HepG2 (cell line): ENCODE measurements at regions not wholly inside any gene's neighbourhood (a gene's known extent, or its start where the extent isn't known, plus 50 kb on each side); places are given as distances from the start of the nearest gene placed in this dataset.

Experiments
- ATAC-seq: fragments of 200-7000 bp; cut with Tn5 transposase; 3 replicates; pipeline ENCODE4 v1.9.1; 2020; ENCODE audit warnings: mild to moderate bottlenecking, moderate library complexity
- BruUV-seq: library from RNA; stranded (reverse); fragments of 400-500 nt; replicated peaks from 2 replicates; lab custom pipeline; 2021; lab: Mats Ljungman, UMichigan
- CTCF ChIA-PET: fragments of 300-600 bp; formaldehyde crosslinking; extraction: SDS; loops from one replicate; lab custom pipeline; 2021; ENCODE audit warnings: low total read pairs, inconsistent platforms, low intra/inter-chr PET ratio; lab: Yijun Ruan, JAX
- POLR2A ChIA-PET: fragments of 350-600 bp; sonication (Branson Sonifier 250); formaldehyde crosslinking; loops from one replicate; lab custom pipeline; 2020; ENCODE audit warnings: antibody characterized with exemption, inconsistent platforms; lab: Yijun Ruan, JAX
- DNase-seq: peaks from one replicate; pipeline ENCODE4 v3.0.0-alpha.2; 2015; ENCODE audit warnings: low spot score
- FAIRE-seq: peaks from 3 replicates; lab custom pipeline; 2011; peaks lifted over from hg19 to GRCh38; lab: Jason Lieb, UNC
- H2AFZ ChIP-seq: one replicate; pipeline ENCODE4 v1.6.1; 2011; ENCODE audit warnings: low read length, inconsistent platforms
- H3K27ac ChIP-seq: fragments of 300-600 bp; 3 replicates; pipeline ENCODE4 v1.8.0; 2011; ENCODE audit warnings: mixed run types, mild to moderate bottlenecking, mixed read lengths, low read length, inconsistent platforms; ENCODE audit not compliant: insufficient read depth; ENCODE audit errors: extremely low read length
- H3K27me3 ChIP-seq, 2 experiments: fragments of 200-600 bp in 1 of 2; 2 replicates in 1 of 2; 3 replicates in 1 of 2; pipeline versions ENCODE4 v1.6.0 to v1.8.0; 2011; ENCODE audit warnings: low read length in 2 of 2, mild to moderate bottlenecking in 2 of 2, moderate library complexity in 2 of 2, inconsistent platforms in 1 of 2; ENCODE audit not compliant: insufficient read depth in 2 of 2, control insufficient read depth in 1 of 2
- H3K36me3 ChIP-seq, 2 experiments: fragments of 200-600 bp in 1 of 2; replicated peaks in 1 of 2; 2 replicates in 1 of 2; 3 replicates in 1 of 2; pipeline versions ENCODE4 v1.5.1 to v1.8.0; 2011; ENCODE audit warnings: low read length in 2 of 2, inconsistent platforms in 1 of 2; ENCODE audit not compliant: insufficient read depth in 2 of 2, control insufficient read depth in 1 of 2
- H3K4me1 ChIP-seq: 2 replicates; pipeline ENCODE4 v1.5.1; 2012; ENCODE audit warnings: low read length, inconsistent platforms; ENCODE audit not compliant: insufficient read depth
- H3K4me2 ChIP-seq: 2 replicates; pipeline ENCODE4 v1.6.0; 2011; ENCODE audit warnings: low read depth, low read length, inconsistent platforms
- H3K4me3 ChIP-seq, 3 experiments: fragments of 200-600 bp in 1 of 3; sonication (generic), shearing (Covaris generic) in 1 of 3; replicated peaks in 1 of 3; 2 replicates each; pipeline ENCODE4 v1.5.1; 2011 to 2016; ENCODE audit warnings: low read length in 3 of 3, inconsistent platforms in 2 of 3, low read depth in 2 of 3, mild to moderate bottlenecking in 2 of 3, control low read depth in 1 of 3, mixed read lengths in 1 of 3; ENCODE audit not compliant: insufficient read depth in 1 of 3
- H3K79me2 ChIP-seq: one replicate; pipeline ENCODE4 v1.6.1; 2011; ENCODE audit warnings: low read length, inconsistent platforms; ENCODE audit not compliant: insufficient read depth
- H3K9ac ChIP-seq: 2 replicates; pipeline ENCODE4 v1.6.0; 2011; ENCODE audit warnings: mild to moderate bottlenecking, low read depth, low read length, inconsistent platforms; ENCODE audit not compliant: insufficient read depth
- H3K9me3 ChIP-seq: 2 replicates; pipeline ENCODE4 v1.5.1; 2012; ENCODE audit warnings: mild to moderate bottlenecking, low read length
- H4K20me1 ChIP-seq: 2 replicates; pipeline ENCODE4 v1.6.0; 2011; ENCODE audit warnings: inconsistent platforms, mild to moderate bottlenecking, low read length, moderate library complexity; ENCODE audit not compliant: insufficient read depth
- FIP1L1 ChIP-seq: fragments of 200-400 bp; formaldehyde crosslinking; IDR thresholded peaks from 2 replicates; pipeline ENCODE4 v1.6.1; 2018; ENCODE audit warnings: low read depth, mild to moderate bottlenecking, low read length, moderate library complexity, borderline replicate concordance; ENCODE audit not compliant: insufficient read depth
- FOXM1 ChIP-seq: sonication (generic); formaldehyde crosslinking; IDR thresholded peaks from 2 replicates; pipeline ENCODE4 v1.5.0; 2020; ENCODE audit warnings: missing genetic modification reagents
- HNF1A ChIP-seq, 2 experiments: sonication (generic) in 1 of 2; formaldehyde crosslinking in 1 of 2; IDR thresholded peaks; 2 replicates each; pipeline versions ENCODE4 v1.4.0 to v1.6.1; 2016 to 2020; ENCODE audit warnings: borderline replicate concordance in 1 of 2, low read depth in 1 of 2, mild to moderate bottlenecking in 1 of 2, missing genetic modification reagents in 1 of 2
- MAFF ChIP-seq: IDR thresholded peaks from 2 replicates; pipeline ENCODE4 v1.6.1; 2011; ENCODE audit warnings: low read depth, low read length, improper control_type of control experiment
- MEIS1 ChIP-seq: sonication (generic); formaldehyde crosslinking; IDR thresholded peaks from 2 replicates; pipeline ENCODE4 v1.9.0; 2021; ENCODE audit warnings: mild to moderate bottlenecking, missing genetic modification reagents, moderate library complexity, borderline replicate concordance
- MIER2 ChIP-seq: IDR thresholded peaks from 2 replicates; pipeline ENCODE4 v1.6.1; 2016; ENCODE audit warnings: missing biosample characterization, missing genetic modification reagents
- NKX3-1 ChIP-seq: sonication (generic); formaldehyde crosslinking; IDR thresholded peaks from 2 replicates; pipeline ENCODE4 v1.5.0; 2020; ENCODE audit warnings: missing genetic modification reagents
- PHF20 ChIP-seq: sonication (generic); formaldehyde crosslinking; IDR thresholded peaks from 2 replicates; pipeline ENCODE4 v1.5.0; 2020; ENCODE audit warnings: mild to moderate bottlenecking, missing genetic modification reagents
- ZNF572 ChIP-seq: sonication (generic); formaldehyde crosslinking; IDR thresholded peaks from 2 replicates; pipeline ENCODE4 v1.5.1; 2020; ENCODE audit warnings: mild to moderate bottlenecking, missing genetic modification reagents
- WGBS: methylation state at CpG from one replicate; pipeline ENCODE4 v1.1.6; 2017; ENCODE audit warnings: low lambda C conversion rate; 5-methylcytosine and 5-hydroxymethylcytosine counted together
- in situ Hi-C: cut with HindIII; loops from 2 replicates; pipeline ENCODE4 v1.10.0; 2017; ENCODE audit warnings: low pct_unique_long_range_greater_than_20kb; ENCODE audit not compliant: extremely low pct_ligation_motif_present
- intact Hi-C: fragments of 100-400 bp; cut with micrococcal nuclease; formaldehyde crosslinking; loops from one replicate; pipeline ENCODE4 v1.10.0; 2022; ENCODE audit not compliant: unreplicated experiment
- TF ChIP-seq, protein P1 (sequence below): sonication (generic); formaldehyde crosslinking; IDR thresholded peaks from 2 replicates; pipeline ENCODE4 v1.5.1; 2020; ENCODE audit warnings: missing genetic modification reagents, mild to moderate bottlenecking, borderline replicate concordance
- TF ChIP-seq, protein P2 (sequence below): sonication (generic); formaldehyde crosslinking; IDR thresholded peaks from 2 replicates; pipeline ENCODE4 v1.8.1; 2022; ENCODE audit warnings: mild to moderate bottlenecking, missing genetic modification reagents

DNA sequence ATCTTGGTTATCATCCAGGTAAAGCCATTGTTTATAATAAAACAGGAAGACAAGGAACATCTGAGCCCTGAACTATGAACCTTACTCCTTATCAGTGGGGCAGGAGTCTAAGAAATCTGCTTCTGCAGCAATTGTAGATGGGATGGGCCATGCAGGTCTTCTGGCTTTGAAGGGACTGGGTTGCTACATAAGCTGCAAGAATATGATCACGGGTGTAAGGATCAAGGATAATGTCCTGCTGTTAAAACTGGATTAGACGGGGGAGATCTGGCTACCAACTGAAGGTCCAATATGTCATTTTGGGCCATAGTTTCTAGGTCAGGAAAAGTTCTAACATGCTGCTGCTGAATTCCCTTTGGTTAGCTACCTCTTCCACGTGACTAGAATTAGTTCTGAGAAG lies 1363.4 kb upstream of the CELF2 start:
- no TSS peak for BruUV-seq
- TF ChIP-seq, protein P1, sequence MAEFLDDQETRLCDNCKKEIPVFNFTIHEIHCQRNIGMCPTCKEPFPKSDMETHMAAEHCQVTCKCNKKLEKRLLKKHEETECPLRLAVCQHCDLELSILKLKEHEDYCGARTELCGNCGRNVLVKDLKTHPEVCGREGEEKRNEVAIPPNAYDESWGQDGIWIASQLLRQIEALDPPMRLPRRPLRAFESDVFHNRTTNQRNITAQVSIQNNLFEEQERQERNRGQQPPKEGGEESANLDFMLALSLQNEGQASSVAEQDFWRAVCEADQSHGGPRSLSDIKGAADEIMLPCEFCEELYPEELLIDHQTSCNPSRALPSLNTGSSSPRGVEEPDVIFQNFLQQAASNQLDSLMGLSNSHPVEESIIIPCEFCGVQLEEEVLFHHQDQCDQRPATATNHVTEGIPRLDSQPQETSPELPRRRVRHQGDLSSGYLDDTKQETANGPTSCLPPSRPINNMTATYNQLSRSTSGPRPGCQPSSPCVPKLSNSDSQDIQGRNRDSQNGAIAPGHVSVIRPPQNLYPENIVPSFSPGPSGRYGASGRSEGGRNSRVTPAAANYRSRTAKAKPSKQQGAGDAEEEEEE (CRISPR knock-in tag): no peak
- TF ChIP-seq, protein P2, sequence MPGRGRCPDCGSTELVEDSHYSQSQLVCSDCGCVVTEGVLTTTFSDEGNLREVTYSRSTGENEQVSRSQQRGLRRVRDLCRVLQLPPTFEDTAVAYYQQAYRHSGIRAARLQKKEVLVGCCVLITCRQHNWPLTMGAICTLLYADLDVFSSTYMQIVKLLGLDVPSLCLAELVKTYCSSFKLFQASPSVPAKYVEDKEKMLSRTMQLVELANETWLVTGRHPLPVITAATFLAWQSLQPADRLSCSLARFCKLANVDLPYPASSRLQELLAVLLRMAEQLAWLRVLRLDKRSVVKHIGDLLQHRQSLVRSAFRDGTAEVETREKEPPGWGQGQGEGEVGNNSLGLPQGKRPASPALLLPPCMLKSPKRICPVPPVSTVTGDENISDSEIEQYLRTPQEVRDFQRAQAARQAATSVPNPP (CRISPR knock-in tag): no peak
- no peaks in the 10 kb centered on the region for H3K4me1 ChIP-seq
- no peak overlapping the region for H3K9ac ChIP-seq
- no peaks in the 10 kb centered on the region for H3K36me3 ChIP-seq
- ATAC-seq (no peak), FAIRE-seq (no peak), DNase-seq (no peak)
- no peaks in the 10 kb centered on the region; a peak in 1 of 5 replicates for H3K27me3 ChIP-seq
- no peaks in the 10 kb centered on the region for H3K79me2 ChIP-seq
- H3K4me3 ChIP-seq: no peak overlapping the region
- H3K4me2 ChIP-seq: no peak overlapping the region
- intact Hi-C loops: no loop called here
- H3K27ac ChIP-seq: no peak overlapping the region
- H2AFZ ChIP-seq: no peak overlapping the region
- ChIA-PET CTCF (no interaction called here), POLR2A (no interaction called here)
- H4K20me1 ChIP-seq: no peaks in the 10 kb centered on the region
- in situ Hi-C loops: no loop called here
- H3K9me3 ChIP-seq: peaks cover 81% of the 10 kb centered on the region
- 0% methylated on average over 3 of the region's 3 CpGs for WGBS

- in situ Hi-C loops (no loop called here), intact Hi-C loops (no loop called here)
- no peak overlapping the region for H3K27ac ChIP-seq
- H2AFZ ChIP-seq: no peak overlapping the region
- no peaks in the 10 kb centered on the region for H3K36me3 ChIP-seq
- no peak for ATAC-seq
- H3K9me3 ChIP-seq: peaks cover 89% of the 10 kb centered on the region
- H3K27me3 ChIP-seq: no peaks in the 10 kb centered on the region; a peak in 1 of 5 replicates
- POLR2A ChIA-PET: no interaction called here
- BruUV-seq: no TSS peak
- no peak for DNase-seq
- H3K9ac ChIP-seq: no peak overlapping the region
- H3K4me3 ChIP-seq: no peak overlapping the region
- CTCF ChIA-PET: no interaction called here
- no peaks in the 10 kb centered on the region for H3K79me2 ChIP-seq
- no peaks in the 10 kb centered on the region for H3K4me1 ChIP-seq
- FAIRE-seq: no peak
- no peaks in the 10 kb centered on the region for H4K20me1 ChIP-seq
- no peak overlapping the region for H3K4me2 ChIP-seq
- TF ChIP-seq ZNF572 (CRISPR knock-in tag) (no peak), MAFF (no peak), FIP1L1 (no peak), PHF20 (CRISPR knock-in tag) (no peak), MEIS1 (CRISPR knock-in tag) (no peak), MIER2 (CRISPR knock-in tag) (no peak), FOXM1 (CRISPR knock-in tag) (no peak), HNF1A (IDR thresholded peaks at IDR 0.05; ENCODE audit: low read depth) (no peak), HNF1A (CRISPR knock-in tag; IDR thresholded peaks at IDR 0.05; ENCODE audit: borderline replicate concordance) (no peak), NKX3-1 (CRISPR knock-in tag) (no peak)
Observed at GRCh38 chr10:9656386-9656785, 1361.3 kb upstream of the CELF2 start.
